ENCODE measurements at regions not wholly inside any gene's neighbourhood (a gene's known extent, or its start where the extent isn't known, plus 50 kb on each side); places are given as distances from the start of the nearest gene placed in this dataset.

GRCh38 chr5:17794201-17794600, 159.9 kb downstream of the TAF11L14 start:
- H2BK5ac ChIP-seq (ENCODE audit: low read length): no peak overlapping the region
- no peak for DNase-seq
- H3K23ac ChIP-seq (ENCODE audit: low read length): no peak overlapping the region
- H3K4ac ChIP-seq (ENCODE audit: low read depth, low read length): no peak overlapping the region
- H2AK5ac ChIP-seq (ENCODE audit: low read length): no peak overlapping the region
- H4K5ac ChIP-seq (ENCODE audit: low read length): no peak overlapping the region
- no peak overlapping the region for H3K4me2 ChIP-seq (ENCODE audit: low read length)
- H3K27ac ChIP-seq (ENCODE audit: low read depth, low read length): no peak overlapping the region
- H2BK15ac ChIP-seq (replicated peaks; ENCODE audit: low read depth): no peak overlapping the region
- no peak overlapping the region for H4K8ac ChIP-seq (ENCODE audit: low read depth, low read length)
- no peaks in the 10 kb centered on the region for H3K36me3 ChIP-seq (ENCODE audit: control insufficient read depth, insufficient read depth, low read length)
- H2BK120ac ChIP-seq (ENCODE audit: low read depth, low read length): no peak overlapping the region
- H3K18ac ChIP-seq (ENCODE audit: low read length): no peak overlapping the region
- no peaks in the 10 kb centered on the region for H3K79me1 ChIP-seq (ENCODE audit: low read length)
- no peaks in the 10 kb centered on the region for H3K79me2 ChIP-seq (ENCODE audit: control insufficient read depth, insufficient read depth, low read length)
- H3K9ac ChIP-seq (ENCODE audit: low read length): no peak overlapping the region
- H3K4me1 ChIP-seq (ENCODE audit: control insufficient read depth, low read depth, low read length): no peaks in the 10 kb centered on the region
- no peak overlapping the region for H3K4me3 ChIP-seq (ENCODE audit: low read length)
- no peaks in the 10 kb centered on the region for H3K27me3 ChIP-seq (ENCODE audit: insufficient read depth, low read length, poor library complexity)
- WGBS (ENCODE audit: extremely low coverage, insufficient coverage, low lambda C conversion rate): no CpG with 5 or more reads among the region's 3 CpGs
- no peak overlapping the region for H3K56ac ChIP-seq (ENCODE audit: low read length)

- no peak for DNase-seq
- Histone ChIP-seq H2BK15ac (replicated peaks; ENCODE audit: low read depth) (no peak overlapping the region), H4K5ac (ENCODE audit: low read length) (no peak overlapping the region), H3K79me2 (ENCODE audit: control insufficient read depth, insufficient read depth, low read length) (no peaks in the 10 kb centered on the region), H4K8ac (ENCODE audit: low read depth, low read length) (no peak overlapping the region), H3K79me1 (ENCODE audit: low read length) (no peaks in the 10 kb centered on the region), H3K27ac (ENCODE audit: low read depth, low read length) (no peak overlapping the region), H3K18ac (ENCODE audit: low read length) (no peak overlapping the region), H2BK5ac (ENCODE audit: low read length) (no peak overlapping the region), H3K4me1 (ENCODE audit: control insufficient read depth, low read depth, low read length) (no peaks in the 10 kb centered on the region), H3K9ac (ENCODE audit: low read length) (no peak overlapping the region), H3K56ac (ENCODE audit: low read length) (no peak overlapping the region), H2BK120ac (ENCODE audit: low read depth, low read length) (no peak overlapping the region), H2AK5ac (ENCODE audit: low read length) (no peak overlapping the region), H3K4me3 (ENCODE audit: low read length) (no peak overlapping the region), H3K27me3 (ENCODE audit: insufficient read depth, low read length, poor library complexity) (no peaks in the 10 kb centered on the region), H3K23ac (ENCODE audit: low read length) (no peak overlapping the region), H3K36me3 (ENCODE audit: control insufficient read depth, insufficient read depth, low read length) (no peaks in the 10 kb centered on the region), H3K4ac (ENCODE audit: low read depth, low read length) (no peak overlapping the region), H3K4me2 (ENCODE audit: low read length) (no peak overlapping the region)
- WGBS (ENCODE audit: extremely low coverage, insufficient coverage, low lambda C conversion rate): no CpG with 5 or more reads among the region's 2 CpGs
Measured at GRCh38 chr5:17794815-17795214, 160.6 kb downstream of the TAF11L14 start.

GRCh38 chr5:17796142-17796541, 161.9 kb downstream of the TAF11L14 start:
- Histone ChIP-seq H2BK15ac (replicated peaks; ENCODE audit: low read depth) (no peak overlapping the region), H3K27ac (ENCODE audit: low read depth, low read length) (no peak overlapping the region), H2AK5ac (ENCODE audit: low read length) (no peak overlapping the region), H2BK5ac (ENCODE audit: low read length) (no peak overlapping the region), H3K4ac (ENCODE audit: low read depth, low read length) (no peak overlapping the region), H3K36me3 (ENCODE audit: control insufficient read depth, insufficient read depth, low read length) (no peaks in the 10 kb centered on the region), H3K4me2 (ENCODE audit: low read length) (no peak overlapping the region), H3K79me1 (ENCODE audit: low read length) (no peaks in the 10 kb centered on the region), H2BK120ac (ENCODE audit: low read depth, low read length) (no peak overlapping the region), H3K4me1 (ENCODE audit: control insufficient read depth, low read depth, low read length) (no peaks in the 10 kb centered on the region), H3K27me3 (ENCODE audit: insufficient read depth, low read length, poor library complexity) (no peaks in the 10 kb centered on the region), H4K8ac (ENCODE audit: low read depth, low read length) (no peak overlapping the region), H3K18ac (ENCODE audit: low read length) (no peak overlapping the region), H3K9ac (ENCODE audit: low read length) (no peak overlapping the region), H3K79me2 (ENCODE audit: control insufficient read depth, insufficient read depth, low read length) (no peaks in the 10 kb centered on the region), H3K56ac (ENCODE audit: low read length) (no peak overlapping the region), H3K23ac (ENCODE audit: low read length) (no peak overlapping the region), H3K4me3 (ENCODE audit: low read length) (no peak overlapping the region), H4K5ac (ENCODE audit: low read length) (no peak overlapping the region)
- WGBS (ENCODE audit: extremely low coverage, insufficient coverage, low lambda C conversion rate): no CpG with 5 or more reads among the region's 5 CpGs
- no peak for DNase-seq

- no peak overlapping the region for H2BK120ac ChIP-seq (ENCODE audit: low read depth, low read length)
- no peak overlapping the region for H3K56ac ChIP-seq (ENCODE audit: low read length)
- WGBS (ENCODE audit: extremely low coverage, insufficient coverage, low lambda C conversion rate): no CpG with 5 or more reads among the region's 5 CpGs
- no peak overlapping the region for H3K4ac ChIP-seq (ENCODE audit: low read depth, low read length)
- H3K79me2 ChIP-seq (ENCODE audit: control insufficient read depth, insufficient read depth, low read length): no peaks in the 10 kb centered on the region
- no peak overlapping the region for H3K9ac ChIP-seq (ENCODE audit: low read length)
- no peak overlapping the region for H3K4me3 ChIP-seq (ENCODE audit: low read length)
- no peak overlapping the region for H3K23ac ChIP-seq (ENCODE audit: low read length)
- H3K4me1 ChIP-seq (ENCODE audit: control insufficient read depth, low read depth, low read length): no peaks in the 10 kb centered on the region
- no peaks in the 10 kb centered on the region for H3K27me3 ChIP-seq (ENCODE audit: insufficient read depth, low read length, poor library complexity)
- no peak overlapping the region for H3K18ac ChIP-seq (ENCODE audit: low read length)
- no peaks in the 10 kb centered on the region for H3K36me3 ChIP-seq (ENCODE audit: control insufficient read depth, insufficient read depth, low read length)
- H4K5ac ChIP-seq (ENCODE audit: low read length): no peak overlapping the region
- no peak overlapping the region for H2BK15ac ChIP-seq (replicated peaks; ENCODE audit: low read depth)
- no peak overlapping the region for H2AK5ac ChIP-seq (ENCODE audit: low read length)
- no peaks in the 10 kb centered on the region for H3K79me1 ChIP-seq (ENCODE audit: low read length)
- H4K8ac ChIP-seq (ENCODE audit: low read depth, low read length): no peak overlapping the region
- H2BK5ac ChIP-seq (ENCODE audit: low read length): no peak overlapping the region
- DNase-seq: no peak
- H3K27ac ChIP-seq (ENCODE audit: low read depth, low read length): no peak overlapping the region
- no peak overlapping the region for H3K4me2 ChIP-seq (ENCODE audit: low read length)
Measured at GRCh38 chr5:17796757-17797396, 162.6 kb downstream of the TAF11L14 start.

- no peak overlapping the region for H3K4me2 ChIP-seq (ENCODE audit: low read length)
- no peaks in the 10 kb centered on the region for H3K79me1 ChIP-seq (ENCODE audit: low read length)
- no peak overlapping the region for H2BK15ac ChIP-seq (replicated peaks; ENCODE audit: low read depth)
- DNase-seq: no peak
- H3K79me2 ChIP-seq (ENCODE audit: control insufficient read depth, insufficient read depth, low read length): no peaks in the 10 kb centered on the region
- no peak overlapping the region for H2BK120ac ChIP-seq (ENCODE audit: low read depth, low read length)
- no peaks in the 10 kb centered on the region for H3K27me3 ChIP-seq (ENCODE audit: insufficient read depth, low read length, poor library complexity)
- no peak overlapping the region for H3K9ac ChIP-seq (ENCODE audit: low read length)
- no peak overlapping the region for H3K4me3 ChIP-seq (ENCODE audit: low read length)
- no CpG with 5 or more reads among the region's 1 CpG for WGBS (ENCODE audit: extremely low coverage, insufficient coverage, low lambda C conversion rate)
- no peak overlapping the region for H2BK5ac ChIP-seq (ENCODE audit: low read length)
- no peak overlapping the region for H4K8ac ChIP-seq (ENCODE audit: low read depth, low read length)
- H4K5ac ChIP-seq (ENCODE audit: low read length): no peak overlapping the region
- no peak overlapping the region for H3K18ac ChIP-seq (ENCODE audit: low read length)
- no peak overlapping the region for H3K23ac ChIP-seq (ENCODE audit: low read length)
- no peaks in the 10 kb centered on the region for H3K36me3 ChIP-seq (ENCODE audit: control insufficient read depth, insufficient read depth, low read length)
- no peak overlapping the region for H3K4ac ChIP-seq (ENCODE audit: low read depth, low read length)
- H2AK5ac ChIP-seq (ENCODE audit: low read length): no peak overlapping the region
- H3K56ac ChIP-seq (ENCODE audit: low read length): no peak overlapping the region
- no peak overlapping the region for H3K27ac ChIP-seq (ENCODE audit: low read depth, low read length)
- peaks cover 2% of the 10 kb centered on the region for H3K4me1 ChIP-seq (ENCODE audit: control insufficient read depth, low read depth, low read length)
Measured at GRCh38 chr5:17799521-17799920, 165.3 kb downstream of the TAF11L14 start.

GRCh38 chr5:17801595-17801994, 167.3 kb downstream of the TAF11L14 start:
- H2BK5ac ChIP-seq (ENCODE audit: low read length): no peak overlapping the region
- no peak overlapping the region for H3K4me3 ChIP-seq (ENCODE audit: low read length)
- H2BK15ac ChIP-seq (replicated peaks; ENCODE audit: low read depth): no peak overlapping the region
- H2BK120ac ChIP-seq (ENCODE audit: low read depth, low read length): no peak overlapping the region
- no peak overlapping the region for H2AK5ac ChIP-seq (ENCODE audit: low read length)
- H4K8ac ChIP-seq (ENCODE audit: low read depth, low read length): no peak overlapping the region
- no peak overlapping the region for H3K18ac ChIP-seq (ENCODE audit: low read length)
- H3K9ac ChIP-seq (ENCODE audit: low read length): no peak overlapping the region
- H3K4me2 ChIP-seq (ENCODE audit: low read length): no peak overlapping the region
- no peak overlapping the region for H3K23ac ChIP-seq (ENCODE audit: low read length)
- no peak overlapping the region for H4K5ac ChIP-seq (ENCODE audit: low read length)
- no peak for DNase-seq
- peaks cover 2% of the 10 kb centered on the region for H3K4me1 ChIP-seq (ENCODE audit: control insufficient read depth, low read depth, low read length)
- no peak overlapping the region for H3K56ac ChIP-seq (ENCODE audit: low read length)
- no peak overlapping the region for H3K27ac ChIP-seq (ENCODE audit: low read depth, low read length)
- no CpG with 5 or more reads among the region's 2 CpGs for WGBS (ENCODE audit: extremely low coverage, insufficient coverage, low lambda C conversion rate)
- H3K27me3 ChIP-seq (ENCODE audit: insufficient read depth, low read length, poor library complexity): no peaks in the 10 kb centered on the region
- no peaks in the 10 kb centered on the region for H3K79me1 ChIP-seq (ENCODE audit: low read length)
- H3K36me3 ChIP-seq (ENCODE audit: control insufficient read depth, insufficient read depth, low read length): no peaks in the 10 kb centered on the region
- no peak overlapping the region for H3K4ac ChIP-seq (ENCODE audit: low read depth, low read length)
- no peaks in the 10 kb centered on the region for H3K79me2 ChIP-seq (ENCODE audit: control insufficient read depth, insufficient read depth, low read length)
